T-helper 1 cell treated with Interleukin-12 subunit alpha and Interleukin-12 subunit beta and Interleukin-4 antibody, amounts not matched to agents 30 μg/mL and 1 μg/mL, for 36 hours (primary cell): ENCODE measurements at regions not wholly inside any gene's neighbourhood (a gene's known extent, or its start where the extent isn't known, plus 50 kb on each side); places are given as distances from the start of the nearest gene placed in this dataset.

ENCODE experiments used
- H3K27ac Mint-ChIP-seq: one replicate; pipeline ENCODE4 v1.8.0; 2021; ENCODE audit warnings: mild to moderate bottlenecking, mixed read lengths
- H3K27me3 Mint-ChIP-seq: one replicate; pipeline ENCODE4 v1.8.0; 2021; ENCODE audit warnings: low read depth, mixed read lengths
- H3K36me3 Mint-ChIP-seq: one replicate; pipeline ENCODE4 v1.8.0; 2021; ENCODE audit warnings: low read depth, mixed read lengths
- H3K4me1 Mint-ChIP-seq: one replicate; pipeline ENCODE4 v1.8.0; 2021; ENCODE audit warnings: low read depth, mixed read lengths
- H3K4me3 Mint-ChIP-seq: one replicate; pipeline ENCODE4 v1.8.0; 2021; ENCODE audit warnings: mild to moderate bottlenecking, moderate library complexity, mixed read lengths
- H3K9me3 Mint-ChIP-seq: one replicate; pipeline ENCODE4 v1.8.0; 2021; ENCODE audit warnings: mixed read lengths

DNA sequence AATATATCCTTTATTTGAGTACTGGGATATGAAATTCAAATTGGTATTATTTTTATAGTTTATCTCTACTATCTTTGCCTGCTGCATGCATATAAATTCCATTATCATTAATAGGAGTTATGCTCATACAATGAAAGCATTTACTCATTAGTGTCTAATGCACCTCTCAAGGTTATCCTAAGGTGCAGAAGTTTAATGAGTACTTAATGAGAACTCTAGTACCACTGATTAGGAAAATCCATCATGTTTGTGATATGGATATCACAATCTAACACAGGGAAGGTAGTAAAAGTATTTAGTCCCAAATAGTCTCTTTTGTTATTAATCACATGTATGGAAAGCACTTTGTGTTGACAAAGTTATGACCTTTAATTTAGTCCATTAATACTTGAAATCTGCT, 77.2 kb upstream of the SLC10A2 start:
- Mint-ChIP-seq H3K36me3 (no peaks in the 10 kb centered on the region), H3K4me3 (no peak overlapping the region), H3K9me3 (no peaks in the 10 kb centered on the region), H3K27me3 (no peaks in the 10 kb centered on the region), H3K4me1 (no peaks in the 10 kb centered on the region), H3K27ac (no peak overlapping the region)

DNA sequence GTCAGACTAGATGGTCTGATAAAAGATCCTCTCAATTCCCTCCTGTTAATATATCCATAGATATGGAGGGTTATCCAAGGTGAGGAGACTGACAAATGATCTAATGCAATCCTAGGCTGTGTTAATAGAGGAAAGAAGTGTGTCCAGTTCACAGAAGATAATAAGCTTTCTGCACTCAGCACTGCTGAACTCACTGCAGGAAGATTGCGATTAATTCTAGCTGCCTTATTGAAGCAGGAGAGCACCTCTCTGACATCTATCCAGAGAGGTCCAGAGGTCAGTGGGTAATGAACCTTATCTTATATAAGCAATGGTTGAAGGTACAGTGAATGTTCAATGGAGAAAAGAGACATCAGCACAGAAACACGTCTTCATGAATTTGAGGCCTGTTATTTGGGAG, 75.9 kb upstream of the SLC10A2 start:
- Mint-ChIP-seq H3K4me3 (no peak overlapping the region), H3K36me3 (no peaks in the 10 kb centered on the region), H3K27me3 (no peaks in the 10 kb centered on the region), H3K27ac (no peak overlapping the region), H3K4me1 (no peaks in the 10 kb centered on the region), H3K9me3 (no peaks in the 10 kb centered on the region)

DNA sequence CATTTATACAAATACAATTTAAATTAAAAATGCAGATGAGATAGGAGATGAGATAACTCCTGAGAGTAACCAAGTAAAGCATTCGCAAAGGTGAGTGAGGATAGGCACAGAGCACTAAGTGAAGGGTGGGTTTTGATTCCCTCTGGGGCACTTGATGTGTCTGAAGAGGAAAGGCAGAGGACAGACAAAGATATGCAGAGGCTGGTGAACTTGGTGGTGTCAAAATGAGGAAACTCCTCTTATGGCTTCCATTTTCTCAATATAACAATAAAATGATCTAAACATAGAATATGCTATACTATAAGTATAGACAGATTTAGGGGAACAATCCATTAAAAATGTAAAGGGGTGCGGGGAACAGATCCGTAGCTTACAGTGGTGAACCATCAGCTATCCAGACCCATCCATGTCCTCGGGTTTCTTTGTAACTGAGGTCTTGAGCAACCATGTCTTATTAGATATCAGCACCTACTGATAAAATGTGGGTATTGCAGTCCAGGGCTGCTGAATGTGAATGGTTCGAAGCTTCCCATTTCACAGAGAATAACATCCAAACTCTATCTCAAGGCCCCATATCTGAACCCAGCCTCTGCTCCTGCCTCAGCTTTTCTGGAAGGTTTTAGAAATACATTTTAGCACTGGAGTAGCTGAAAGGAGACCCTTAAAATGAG, 73.9 kb upstream of the SLC10A2 start:
- no peaks in the 10 kb centered on the region for H3K36me3 Mint-ChIP-seq
- no peaks in the 10 kb centered on the region for H3K27me3 Mint-ChIP-seq
- no peak overlapping the region for H3K4me3 Mint-ChIP-seq
- no peaks in the 10 kb centered on the region for H3K4me1 Mint-ChIP-seq
- H3K27ac Mint-ChIP-seq = no peak overlapping the region
- no peaks in the 10 kb centered on the region for H3K9me3 Mint-ChIP-seq

DNA sequence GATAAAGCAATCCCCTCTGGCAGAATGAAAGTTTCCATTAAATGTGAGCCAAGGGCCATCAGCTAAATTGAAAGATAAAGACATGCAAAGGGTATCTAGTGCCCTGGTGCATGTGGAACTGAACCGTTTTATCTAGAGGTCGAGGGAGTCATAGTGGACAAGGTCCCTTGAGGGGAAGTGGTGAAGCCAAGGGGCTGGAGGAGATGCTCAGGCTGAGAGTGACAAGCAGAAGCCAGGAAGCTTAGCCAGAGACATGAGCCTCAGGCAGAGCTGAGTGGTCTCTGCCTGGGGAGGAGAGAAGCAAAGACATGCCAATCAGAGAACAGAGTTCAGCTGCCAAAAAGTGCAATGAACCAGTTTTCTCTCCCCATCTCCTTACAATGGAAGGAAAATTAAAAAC, 68.1 kb upstream of the SLC10A2 start:
- Mint-ChIP-seq H3K9me3 (no peaks in the 10 kb centered on the region), H3K27me3 (no peaks in the 10 kb centered on the region), H3K36me3 (no peaks in the 10 kb centered on the region), H3K4me3 (no peak overlapping the region), H3K4me1 (no peaks in the 10 kb centered on the region), H3K27ac (no peak overlapping the region)

DNA sequence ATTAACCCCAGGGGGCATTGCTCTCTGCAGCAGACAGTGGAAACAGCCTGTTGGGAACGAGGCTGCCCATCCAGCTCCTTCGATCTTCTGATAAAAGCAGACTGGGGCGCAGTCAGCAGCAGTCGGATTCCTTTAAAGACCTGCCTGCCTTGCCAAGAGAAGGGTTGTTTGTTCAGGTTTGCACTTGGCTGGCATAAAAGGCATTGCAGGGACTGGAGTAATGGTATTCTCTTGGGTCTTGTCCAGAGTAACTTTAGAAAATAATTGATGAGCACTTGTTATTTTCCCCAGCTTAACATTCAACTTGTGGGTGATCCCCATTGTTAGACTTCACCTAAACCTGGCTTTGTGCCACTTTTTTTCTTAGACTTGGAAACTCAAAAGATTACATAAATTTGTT, 67.3 kb upstream of the SLC10A2 start:
- H3K9me3 Mint-ChIP-seq = no peaks in the 10 kb centered on the region
- H3K4me3 Mint-ChIP-seq = no peak overlapping the region
- no peak overlapping the region for H3K27ac Mint-ChIP-seq
- no peaks in the 10 kb centered on the region for H3K27me3 Mint-ChIP-seq
- H3K36me3 Mint-ChIP-seq = no peaks in the 10 kb centered on the region
- no peaks in the 10 kb centered on the region for H3K4me1 Mint-ChIP-seq

DNA sequence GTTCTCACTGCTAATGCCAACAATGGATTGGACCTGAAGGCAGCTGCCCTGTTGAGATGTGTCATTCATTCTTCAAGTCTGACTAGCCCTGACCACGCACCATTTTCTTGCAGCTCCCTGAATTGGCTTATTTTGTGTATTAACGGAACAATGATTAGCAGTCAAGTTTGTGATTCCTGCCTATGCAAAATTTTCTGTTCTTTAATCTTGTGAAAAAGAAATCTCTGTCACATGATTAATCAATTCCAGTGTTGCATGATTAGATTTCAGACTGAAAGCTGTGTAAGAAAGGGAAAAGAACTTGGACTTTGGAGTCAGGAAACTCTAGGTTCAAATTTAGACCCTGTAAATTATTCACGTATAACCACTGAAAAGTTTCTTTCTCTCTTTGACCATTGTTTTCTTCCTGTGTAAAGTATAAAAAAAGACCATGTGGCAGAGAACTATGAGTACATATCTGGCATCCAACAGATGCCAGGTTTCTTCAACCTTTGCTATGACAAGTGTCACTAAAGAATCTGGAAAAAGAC, 64.5 kb upstream of the SLC10A2 start:
- Mint-ChIP-seq H3K27me3 (no peaks in the 10 kb centered on the region), H3K4me3 (no peak overlapping the region), H3K36me3 (no peaks in the 10 kb centered on the region), H3K27ac (no peak overlapping the region), H3K9me3 (no peaks in the 10 kb centered on the region), H3K4me1 (no peaks in the 10 kb centered on the region)

DNA sequence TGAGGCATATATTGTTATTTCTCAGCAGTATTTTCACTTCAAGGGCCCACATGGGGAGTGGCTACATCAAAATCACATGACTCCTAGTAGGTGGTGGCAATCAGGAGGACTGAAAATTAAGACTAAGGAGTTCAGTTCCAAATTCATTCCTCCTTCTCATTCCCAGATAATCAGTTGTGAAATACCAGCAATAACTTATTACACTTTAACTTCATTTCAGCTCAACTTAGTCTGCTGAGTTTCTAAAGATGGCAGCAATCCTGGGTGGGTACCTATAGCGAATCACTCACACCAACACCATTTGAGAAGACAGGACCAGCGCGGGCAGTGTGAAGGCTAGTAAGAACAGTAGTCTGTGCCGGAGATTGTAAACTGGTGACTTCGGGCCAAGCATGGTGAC, 63.9 kb upstream of the SLC10A2 start:
- Mint-ChIP-seq H3K27ac (no peak overlapping the region), H3K36me3 (no peaks in the 10 kb centered on the region), H3K27me3 (no peaks in the 10 kb centered on the region), H3K4me1 (no peaks in the 10 kb centered on the region), H3K9me3 (no peaks in the 10 kb centered on the region), H3K4me3 (no peak overlapping the region)
